ENCODE measurements at regions not wholly inside any gene's neighbourhood (a gene's known extent, or its start where the extent isn't known, plus 50 kb on each side); places are given as distances from the start of the nearest gene placed in this dataset.

DNA sequence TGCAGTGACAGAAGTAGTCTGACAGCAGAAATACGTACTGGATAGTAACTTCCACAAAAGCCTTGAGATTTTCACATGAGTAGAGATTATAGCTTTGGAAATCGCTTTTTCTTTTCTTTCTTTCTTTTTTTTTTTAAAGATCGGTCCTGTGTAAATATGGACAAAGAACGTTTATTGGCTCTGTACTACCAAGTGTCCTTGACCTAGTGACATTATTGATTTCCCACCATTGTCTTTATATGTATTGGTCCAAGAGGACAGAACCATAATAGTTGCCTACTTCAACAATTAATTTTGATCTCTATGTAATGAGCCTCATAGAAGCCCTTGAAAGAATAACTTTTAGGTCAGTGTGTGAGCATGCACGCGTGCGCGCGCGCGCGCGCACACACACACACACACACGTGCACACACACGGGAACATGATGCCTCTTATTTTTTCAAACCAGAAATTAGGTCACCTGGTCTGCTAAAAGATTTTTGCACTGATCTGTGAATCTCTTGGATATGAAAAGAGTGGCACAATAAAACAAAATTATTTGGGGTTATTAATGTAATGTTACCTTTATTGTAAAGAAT is 516.8 kb downstream of the PSAT1 start:
- DNase-seq, result no peak

DNA sequence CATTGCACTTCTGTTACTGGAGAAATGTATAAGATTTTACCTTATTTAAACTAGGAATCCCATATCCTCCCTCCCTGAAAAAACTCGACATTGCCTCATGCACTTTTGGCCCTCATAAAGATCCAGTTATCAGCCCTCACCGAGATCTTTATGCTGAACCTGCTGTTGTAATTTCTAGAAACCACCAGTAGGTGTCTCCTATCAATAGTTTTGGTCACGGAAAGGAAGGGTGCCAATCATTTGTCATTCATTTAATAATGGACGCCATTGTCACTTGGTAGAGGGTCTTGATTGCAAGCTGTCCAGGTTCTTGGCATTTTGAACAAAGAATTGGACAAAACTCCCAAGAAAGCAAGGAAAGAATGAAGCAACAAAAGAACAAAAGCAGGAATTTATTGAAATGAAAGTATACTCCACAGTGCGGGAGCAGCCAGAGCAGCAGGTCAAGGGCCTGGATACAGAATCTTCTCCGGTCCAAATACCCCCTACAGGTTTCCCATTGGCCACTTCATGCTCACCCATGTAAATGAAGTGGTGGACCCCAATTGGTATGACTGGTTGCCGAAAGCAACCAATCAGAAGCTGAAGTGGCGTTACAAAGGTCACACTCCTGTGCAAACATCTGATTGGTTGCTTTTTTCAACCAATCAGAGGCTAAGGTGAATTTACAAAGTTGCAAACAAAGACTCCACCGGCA is 524.3 kb downstream of the PSAT1 start:
- DNase-seq, result no peak

- DNase-seq, result no peak
Measured at GRCh38 chr9:78826527-78826926, 529.6 kb downstream of the PSAT1 start.

GRCh38 chr9:78828521-78828920 is 531.6 kb downstream of the PSAT1 start:
- no peak for DNase-seq

- no peak for DNase-seq
Measured at GRCh38 chr9:78830301-78830700, 533.4 kb downstream of the PSAT1 start.

- no peak for DNase-seq
Measured at GRCh38 chr9:78831726-78832125, 534.8 kb downstream of the PSAT1 start.

- DNase-seq, result no peak
Measured at GRCh38 chr9:78835928-78836450, 539.1 kb downstream of the PSAT1 start.

GRCh38 chr9:78839252-78839651 is 542.3 kb downstream of the PSAT1 start:
- DNase-seq, result no peak

DNA sequence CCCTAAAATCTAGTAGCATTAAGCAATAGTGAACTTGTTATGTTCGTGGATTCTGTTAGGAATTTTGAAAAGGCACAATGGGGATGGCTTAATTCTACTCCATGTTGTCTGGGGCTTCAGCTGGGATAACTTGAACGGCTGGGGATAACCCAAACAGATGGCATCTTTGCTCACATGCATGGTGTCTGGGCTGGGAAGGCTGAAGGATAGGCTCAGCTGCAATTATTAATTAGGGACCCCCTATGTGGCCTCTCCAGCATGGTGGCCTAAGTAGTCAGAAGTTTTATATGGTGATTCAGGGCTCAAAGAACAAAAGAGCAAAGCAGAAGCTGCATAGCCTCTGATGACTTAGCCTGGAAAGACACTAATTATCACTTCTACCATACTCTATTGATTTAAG is 551.1 kb downstream of the PSAT1 start:
- DNase-seq, result no peak

- no peak for DNase-seq
Measured at GRCh38 chr9:78856144-78856543, 559.2 kb downstream of the PSAT1 start.

DNA sequence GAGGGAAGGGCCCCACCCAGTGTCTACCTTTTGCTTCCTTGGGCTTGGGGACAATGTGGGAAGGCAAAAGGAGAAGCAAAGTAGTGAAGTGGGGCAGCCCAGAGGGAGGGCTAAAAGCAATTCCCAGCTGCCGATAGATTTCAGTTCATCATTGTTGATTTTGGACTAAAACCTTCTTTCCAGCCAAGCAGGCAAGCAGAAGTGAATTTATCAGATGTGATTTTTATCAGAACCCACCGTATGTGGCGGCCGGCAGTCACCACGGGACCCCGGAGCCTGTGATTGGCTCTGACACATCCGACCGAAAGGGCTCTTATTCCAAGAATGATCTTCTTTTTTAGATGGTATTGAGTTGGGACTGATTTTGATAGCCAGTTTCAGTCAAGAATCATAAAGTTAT is 559.9 kb downstream of the PSAT1 start:
- DNase-seq, result no peak

DNA sequence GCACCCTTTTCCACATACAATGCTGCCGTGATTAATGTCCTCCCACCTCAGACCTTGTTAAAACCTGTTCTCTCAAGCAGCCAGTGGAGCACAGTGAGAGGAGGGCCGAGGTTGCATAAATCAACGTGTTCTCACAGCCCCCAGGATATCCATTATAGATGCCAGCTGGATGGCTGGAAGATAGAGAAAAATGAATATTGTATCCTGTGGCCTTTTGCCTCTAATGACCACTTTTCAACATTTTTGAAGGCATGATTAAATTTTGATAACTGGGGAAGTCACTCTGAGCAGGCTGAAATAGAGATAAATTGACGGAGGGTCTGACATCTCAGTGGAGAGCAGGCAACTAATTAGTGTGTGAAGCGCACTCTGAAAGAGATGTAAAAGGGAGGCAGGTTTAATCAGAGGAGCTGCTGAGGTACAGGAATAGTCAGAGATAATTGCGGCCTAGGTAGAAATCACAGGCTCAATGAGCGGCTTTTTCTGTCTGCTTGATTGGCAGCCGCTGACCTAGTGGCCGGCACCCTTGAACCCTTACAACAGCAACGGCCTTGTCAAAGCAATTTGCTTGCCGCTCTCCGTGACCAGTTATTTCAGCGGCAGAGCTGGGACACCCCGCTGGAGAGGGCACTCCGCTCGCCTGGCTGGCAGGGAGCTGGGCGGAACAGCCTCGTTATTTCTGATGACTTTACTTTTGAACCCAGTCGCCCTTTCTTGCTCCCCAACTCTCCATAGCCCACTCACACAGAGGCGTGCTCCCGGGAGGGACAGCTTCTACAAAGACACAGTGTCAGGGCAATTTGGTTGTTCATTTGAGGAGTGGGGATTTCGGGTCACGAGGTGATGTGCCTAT is 560.7 kb downstream of the PSAT1 start:
- DNase-seq, result no peak

GRCh38 chr9:78858266-78858665 is 561.3 kb downstream of the PSAT1 start:
- no peak for DNase-seq

DNA sequence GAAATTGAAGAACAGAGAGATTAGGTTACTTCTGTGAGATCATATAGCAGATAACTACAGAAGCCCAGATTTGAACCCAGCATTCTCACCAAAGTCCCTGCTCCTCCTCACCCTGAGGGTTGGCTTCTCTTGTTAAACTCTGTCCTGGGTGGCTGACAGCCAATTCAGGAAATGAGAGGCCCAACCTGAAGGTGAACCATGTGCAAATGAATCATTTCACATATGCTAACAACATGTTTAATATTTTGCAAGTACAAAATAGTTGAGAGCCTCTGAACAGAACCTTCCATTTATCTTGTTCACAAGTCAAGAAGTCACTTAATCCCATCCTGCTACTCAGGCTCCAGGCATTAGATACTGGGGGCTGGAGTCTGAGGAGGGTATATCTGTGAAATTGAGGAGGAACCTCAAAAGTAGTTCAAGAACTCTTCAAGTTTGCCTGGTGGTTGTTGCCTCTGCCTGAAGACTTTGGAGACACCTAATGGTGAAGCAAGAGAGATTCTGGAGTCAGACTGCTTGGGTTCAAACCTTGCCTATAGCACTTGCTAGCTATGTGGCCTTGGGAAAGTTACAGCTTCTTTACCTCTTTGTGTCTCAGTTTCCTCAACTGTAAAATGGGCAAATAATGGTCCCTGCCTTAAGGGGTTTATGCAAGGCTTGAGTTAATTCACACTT is 564.0 kb downstream of the PSAT1 start:
- no peak for DNase-seq

DNA sequence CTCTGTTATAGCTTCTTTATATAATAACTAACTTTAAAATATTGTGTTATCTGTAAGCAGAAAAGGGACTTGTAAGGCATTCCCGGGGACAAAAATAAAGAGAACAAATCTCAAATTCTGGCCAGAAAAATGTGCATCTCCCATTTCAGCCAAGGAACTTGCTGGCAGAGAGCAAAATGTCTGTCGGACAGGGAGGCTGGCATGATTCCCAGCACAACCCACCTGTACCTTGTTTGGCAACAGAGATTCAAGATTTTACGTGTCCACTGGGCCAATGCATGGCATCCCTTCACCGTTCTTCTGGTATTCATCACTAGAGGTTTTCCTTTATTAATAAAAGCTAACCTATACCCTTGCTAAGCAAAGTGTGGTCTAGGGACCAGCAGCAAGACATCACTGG is 566.6 kb downstream of the PSAT1 start:
- DNase-seq, result no peak

- no peak for DNase-seq
Measured at GRCh38 chr9:78865737-78866136, 568.8 kb downstream of the PSAT1 start.

DNA sequence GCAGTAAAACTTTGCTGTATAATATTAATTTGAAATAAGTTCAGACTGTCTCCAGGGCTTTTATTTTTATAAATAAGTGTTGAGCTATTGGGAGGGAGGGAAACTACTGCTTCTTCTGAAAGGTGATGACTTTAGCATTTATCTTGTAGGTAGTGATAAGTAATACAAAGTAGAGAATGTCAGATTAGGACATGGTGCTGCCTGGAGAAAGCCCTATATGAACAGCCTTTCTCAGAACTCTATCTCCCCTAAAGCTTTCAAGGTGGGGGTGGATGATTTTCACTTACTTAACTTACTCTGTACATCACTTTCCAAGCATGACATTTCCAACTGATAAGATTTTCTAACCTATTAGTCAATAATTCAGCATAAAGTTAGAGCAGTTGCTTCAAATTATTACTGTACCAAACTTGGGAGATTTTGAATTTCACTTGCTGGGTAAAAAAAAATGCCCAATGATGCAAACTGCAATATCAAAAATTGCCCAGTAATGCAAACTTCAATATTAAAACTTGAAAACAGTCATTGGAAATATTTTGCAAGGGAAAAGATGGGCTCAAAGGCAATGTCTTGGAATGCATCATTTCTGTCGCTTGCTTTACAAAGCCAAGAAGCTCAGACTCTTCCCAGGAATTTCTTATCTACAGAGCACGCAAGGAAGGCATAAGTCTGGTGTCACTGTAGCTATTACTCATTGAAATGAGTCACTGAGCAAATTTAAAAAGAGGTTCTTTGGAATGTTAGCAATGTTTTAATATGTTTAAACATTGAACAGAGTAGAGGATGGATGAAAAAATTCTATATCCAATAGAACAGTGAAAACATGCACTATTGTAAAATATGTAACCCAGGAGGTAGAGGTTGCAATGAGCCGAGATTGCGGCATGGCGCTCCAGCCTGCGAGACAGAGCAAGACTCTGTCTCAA is 569.5 kb downstream of the PSAT1 start:
- DNase-seq, result no peak

GRCh38 chr9:78871086-78871451 is 574.1 kb downstream of the PSAT1 start:
- no peak for DNase-seq

DNA sequence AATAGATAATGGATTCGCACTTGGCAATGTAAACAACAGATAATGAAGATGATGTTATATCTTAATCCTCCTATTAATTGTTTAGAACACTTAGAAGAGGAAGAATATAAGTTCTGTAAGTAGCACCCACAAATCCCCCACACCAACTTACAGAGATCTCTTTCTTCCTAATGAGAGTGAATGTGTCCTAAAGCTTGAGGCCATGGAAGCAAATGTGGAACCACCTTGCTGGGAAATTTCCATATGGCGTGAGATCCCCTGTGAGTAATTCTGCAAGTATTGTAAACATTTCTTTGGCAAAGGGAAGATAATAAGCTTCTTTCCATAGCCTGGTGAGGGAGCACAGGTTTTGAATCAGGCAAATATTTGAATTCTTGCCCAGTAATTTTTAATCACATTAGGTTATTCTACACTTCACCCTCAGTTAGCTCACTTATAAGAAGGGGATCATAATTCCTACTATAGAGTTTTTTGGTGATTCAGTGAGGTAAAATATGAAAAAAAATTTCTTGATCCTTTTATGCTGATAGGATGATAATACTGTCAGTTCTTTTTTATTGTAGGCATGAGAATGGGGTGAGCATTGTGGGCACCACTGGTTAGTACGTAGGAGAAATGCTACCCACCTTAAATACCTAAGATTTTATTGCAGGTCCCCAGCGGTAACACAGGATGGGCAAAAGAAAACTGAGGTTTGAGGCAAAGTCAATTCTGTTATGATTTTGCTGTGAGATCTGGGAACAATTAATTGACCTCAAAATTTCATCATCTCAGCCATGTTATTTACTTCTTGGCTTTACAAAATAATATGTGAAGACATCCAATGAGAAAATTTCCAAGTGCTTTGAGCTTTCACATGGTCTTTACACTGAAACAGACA is 574.8 kb downstream of the PSAT1 start:
- DNase-seq, result no peak

DNA sequence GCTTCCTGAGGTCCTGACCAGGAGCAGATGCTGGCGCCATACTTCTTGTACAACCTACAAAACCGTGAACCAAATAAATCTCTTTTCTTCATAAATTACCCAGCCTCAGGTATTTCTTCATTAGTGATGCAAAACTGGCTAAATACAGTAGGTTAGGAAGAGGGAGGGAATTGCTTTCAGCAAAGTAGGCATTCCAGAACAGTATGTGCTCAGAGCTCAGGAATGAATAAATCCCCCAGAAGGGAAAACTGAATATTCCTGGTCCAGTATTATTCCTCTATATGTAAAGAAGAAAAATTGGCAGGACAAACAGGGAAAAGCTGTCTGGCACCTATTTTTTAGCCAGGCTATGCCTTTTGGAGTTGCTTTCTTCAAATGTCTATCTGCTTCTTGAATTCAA is 577.1 kb downstream of the PSAT1 start:
- no peak for DNase-seq

Measured in activated CD4-positive, alpha-beta T cell treated with anti-CD3 and anti-CD28 coated beads, Interleukin-2, amount 50 U/mL, for 1 hour (primary cell).